CD4-positive, alpha-beta T cell treated with Interleukin-17A for 1 hour (primary cell): ENCODE measurements at regions not wholly inside any gene's neighbourhood (a gene's known extent, or its start where the extent isn't known, plus 50 kb on each side); places are given as distances from the start of the nearest gene placed in this dataset.

Experiments
- DNase-seq: peaks from one replicate; pipeline ENCODE4 v3.0.0-alpha.2; 2020

DNA sequence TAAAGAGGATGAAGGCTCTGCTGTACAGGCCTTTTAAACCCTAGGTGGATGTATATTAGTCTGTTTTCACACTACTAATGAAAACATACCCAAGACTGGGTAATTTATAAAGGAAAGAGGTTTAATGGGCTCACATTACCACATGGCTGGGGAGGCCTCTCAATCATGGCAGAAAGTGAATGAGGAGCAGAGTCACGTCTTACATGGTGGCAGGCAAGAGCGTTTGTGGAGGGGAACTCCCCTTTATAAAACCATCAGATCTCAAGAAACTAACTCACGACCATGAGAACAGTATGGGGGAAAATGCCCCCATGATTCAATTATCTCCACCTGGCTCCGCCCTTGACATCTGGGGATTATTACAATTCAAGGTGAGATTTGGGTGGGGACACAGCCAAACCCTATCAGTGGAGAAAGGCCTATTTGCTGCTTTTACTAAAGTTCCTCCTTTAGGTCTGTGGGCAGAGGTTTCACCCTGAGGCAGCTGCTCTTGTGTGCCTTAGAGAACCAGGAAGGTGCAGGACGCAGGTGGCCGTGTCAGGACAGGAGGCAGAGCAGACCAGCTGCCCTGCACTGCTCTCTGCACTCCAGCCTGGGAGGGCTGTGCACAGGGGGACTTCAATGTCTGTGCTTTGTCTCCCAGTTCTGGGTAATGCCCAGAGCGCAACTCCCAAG lies 178.8 kb upstream of the HDAC4 start:
- no peak for DNase-seq

DNA sequence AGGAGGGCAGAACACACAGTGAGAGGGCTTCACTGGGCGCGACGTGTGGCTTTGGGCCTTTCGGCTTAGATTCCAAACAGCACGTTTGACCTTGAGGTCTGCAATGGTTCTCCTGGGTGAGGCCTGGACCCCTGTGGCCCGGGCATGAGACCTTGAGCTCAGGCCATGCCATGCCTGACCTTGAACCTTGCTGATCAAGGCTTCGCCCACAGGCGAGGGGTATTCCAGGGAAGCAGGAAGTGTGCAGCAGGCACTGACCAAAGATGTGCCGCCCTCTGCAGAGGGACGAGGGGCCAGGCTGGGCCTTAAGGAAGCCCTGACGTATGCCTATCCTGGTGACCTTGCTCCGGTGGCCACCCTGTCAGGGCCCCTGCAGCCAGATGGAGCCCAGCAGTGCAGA lies 178.3 kb upstream of the HDAC4 start:
- no peak for DNase-seq

DNA sequence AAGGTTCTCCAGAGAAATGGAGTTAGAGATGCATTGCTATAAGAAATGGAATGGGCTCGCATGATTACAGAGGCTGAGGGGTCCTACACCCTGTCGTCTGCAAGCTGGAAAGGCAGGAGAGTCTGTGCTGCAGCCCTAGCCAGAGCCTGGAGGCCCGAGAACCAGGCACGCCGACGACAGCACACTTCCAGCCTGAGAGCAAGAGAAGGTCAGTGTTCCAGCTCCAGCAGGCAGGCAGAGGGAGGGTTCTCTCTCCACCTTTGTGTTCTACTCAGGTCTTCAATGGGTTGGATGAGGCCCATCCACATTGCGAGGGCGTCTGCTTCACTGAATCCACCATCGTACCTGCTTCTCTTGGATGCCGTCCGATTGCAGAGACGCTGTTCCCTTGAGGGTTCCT lies 177.6 kb upstream of the HDAC4 start:
- no peak for DNase-seq

DNA sequence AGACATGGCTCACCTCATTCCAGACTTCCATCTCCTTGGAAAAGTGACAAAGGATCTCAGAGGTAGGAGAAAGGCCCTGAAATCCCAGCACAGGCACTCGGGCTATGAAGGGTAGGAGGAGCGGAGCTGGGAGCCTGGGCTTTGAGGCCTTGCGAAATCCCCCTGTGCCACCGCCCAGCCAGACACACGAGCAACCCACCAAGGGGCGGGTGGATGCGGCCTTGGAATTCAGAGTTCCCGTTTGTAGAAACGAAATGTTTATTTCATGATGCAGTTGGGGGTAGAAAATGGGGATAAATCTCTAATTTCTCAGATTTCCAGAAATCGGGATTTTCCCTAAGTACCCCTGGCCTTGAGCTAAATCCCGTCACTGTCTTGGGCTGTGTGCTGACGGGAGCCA lies 177.1 kb upstream of the HDAC4 start:
- no peak for DNase-seq

GRCh38 chr2:239576784-239577685 lies 176.2 kb upstream of the HDAC4 start:
- DNase-seq, result no peak

GRCh38 chr2:239575931-239576445 lies 175.2 kb upstream of the HDAC4 start:
- no peak for DNase-seq

DNA sequence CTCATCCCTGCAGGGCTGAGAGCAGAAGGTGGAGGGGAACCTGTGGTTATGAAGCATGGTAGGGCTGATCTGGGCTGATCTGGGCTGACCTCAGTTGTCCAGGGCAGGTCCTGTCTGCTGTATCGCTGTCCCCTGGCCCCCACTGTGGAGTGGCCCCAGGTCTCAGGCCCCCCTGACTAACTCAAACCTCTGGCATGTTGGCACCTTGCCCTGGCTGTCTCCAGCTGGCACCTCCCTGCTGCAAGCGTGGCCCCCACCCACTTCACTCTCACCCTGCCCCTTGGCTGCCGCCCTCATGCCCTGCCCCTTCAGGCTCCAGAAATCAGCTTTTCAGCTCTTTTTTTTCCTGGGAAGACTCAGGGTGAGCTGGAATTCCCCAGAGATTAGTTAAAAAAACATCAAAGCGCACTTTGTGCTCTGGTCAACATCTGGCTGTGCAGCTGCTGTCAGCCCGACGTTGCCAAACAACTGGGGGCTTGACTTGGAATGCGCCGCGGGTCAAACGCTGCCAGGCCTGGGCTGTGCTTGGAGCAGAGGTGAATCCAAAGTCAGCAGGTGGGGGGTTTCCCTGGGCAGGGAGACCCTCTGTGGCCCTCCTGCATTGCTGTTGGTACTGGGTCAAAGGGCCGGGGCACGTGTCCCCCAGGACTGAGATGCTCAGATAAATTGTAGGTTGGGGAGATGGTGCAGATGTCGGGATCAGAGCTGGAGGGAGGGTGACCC lies 173.8 kb upstream of the HDAC4 start:
- DNase-seq, result no peak

GRCh38 chr2:239574054-239574433 lies 173.2 kb upstream of the HDAC4 start:
- DNase-seq, result no peak

GRCh38 chr2:239570971-239571520 lies 170.2 kb upstream of the HDAC4 start:
- no peak for DNase-seq

DNA sequence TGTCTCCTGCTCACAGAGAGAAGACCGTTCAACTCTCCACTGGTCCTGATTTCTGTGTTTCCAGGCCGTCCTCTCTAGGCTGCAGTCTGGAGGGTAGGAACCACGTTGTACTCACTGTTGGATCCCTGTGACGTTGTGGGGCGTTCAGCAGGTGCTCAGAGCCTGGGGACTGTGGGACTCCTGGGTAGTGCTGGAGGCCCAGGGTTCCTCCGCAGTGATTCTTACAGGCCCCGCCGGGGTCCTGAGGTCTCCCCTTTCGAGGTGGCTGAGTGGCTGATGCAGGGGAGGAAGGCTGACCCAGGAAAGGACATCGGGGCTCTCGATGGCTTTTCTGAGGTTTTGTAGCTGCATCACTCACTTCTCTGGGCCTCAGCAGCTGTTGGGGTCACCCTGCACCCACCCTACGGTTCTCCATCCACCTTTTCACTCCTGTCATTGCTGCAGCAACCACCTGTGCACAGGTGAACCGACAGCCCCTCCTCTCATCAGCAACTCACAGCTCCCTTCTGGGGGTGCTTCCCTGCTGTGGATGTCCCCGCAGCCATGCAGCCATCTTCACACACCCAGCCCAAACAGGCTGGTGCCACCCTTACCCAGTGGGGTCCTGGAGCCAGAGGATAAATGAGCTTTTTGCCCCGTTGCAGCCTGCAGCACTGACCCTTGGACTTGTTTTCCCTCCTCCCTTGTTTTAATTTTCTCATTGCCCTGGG lies 169.6 kb upstream of the HDAC4 start:
- no peak for DNase-seq

DNA sequence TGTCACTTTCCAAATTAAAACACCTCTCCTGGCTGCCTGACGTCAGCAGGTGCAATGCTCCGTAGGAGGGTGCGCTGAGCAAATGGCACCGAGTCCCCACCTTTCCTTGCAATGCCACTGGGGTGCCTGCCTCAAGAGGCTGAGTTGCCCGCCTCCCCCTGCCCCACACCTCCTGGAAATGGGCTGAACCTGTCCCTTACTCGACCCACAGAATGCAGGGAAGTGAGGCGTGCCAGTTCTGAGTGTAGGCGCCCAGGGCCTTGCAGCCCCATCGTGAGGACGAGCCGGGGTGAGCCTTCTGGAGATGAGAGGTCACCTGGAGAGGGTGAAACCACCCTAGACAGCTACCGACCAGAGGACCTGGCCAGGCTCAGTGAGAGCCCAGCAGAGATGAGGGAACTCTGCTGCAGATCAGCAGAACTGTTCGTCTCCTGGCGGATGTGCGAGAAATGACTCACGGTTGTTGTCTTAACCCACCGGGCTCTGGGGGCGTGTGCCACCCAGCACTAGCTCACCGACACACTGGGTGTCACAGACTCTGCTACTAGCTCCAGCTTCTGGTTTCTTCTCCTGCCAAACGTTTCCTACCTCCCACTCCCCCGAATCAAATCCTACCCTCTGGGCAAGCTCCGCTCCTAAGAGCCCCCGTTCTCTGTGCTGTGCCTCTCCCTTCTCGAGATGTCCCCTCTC lies 168.7 kb upstream of the HDAC4 start:
- DNase-seq, result no peak

DNA sequence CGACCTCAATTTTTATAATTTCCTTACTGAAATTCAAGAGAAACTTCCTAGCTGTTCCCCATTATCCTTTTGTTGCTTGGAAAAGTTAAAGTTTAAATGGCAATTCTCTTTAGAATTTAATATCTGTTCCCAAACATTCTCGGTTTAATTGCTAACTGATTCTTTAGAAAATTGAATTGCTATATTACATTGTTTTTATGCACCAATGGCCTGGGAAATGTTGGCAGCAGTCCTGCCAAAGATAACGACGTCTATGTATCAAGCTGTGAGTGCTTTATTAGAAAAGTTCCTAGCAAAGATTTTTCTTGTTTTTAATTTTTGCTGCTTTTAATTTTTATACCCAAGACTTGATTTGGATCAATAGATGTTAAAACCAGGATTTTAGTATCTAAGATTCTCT lies 167.8 kb upstream of the HDAC4 start:
- DNase-seq, result no peak

DNA sequence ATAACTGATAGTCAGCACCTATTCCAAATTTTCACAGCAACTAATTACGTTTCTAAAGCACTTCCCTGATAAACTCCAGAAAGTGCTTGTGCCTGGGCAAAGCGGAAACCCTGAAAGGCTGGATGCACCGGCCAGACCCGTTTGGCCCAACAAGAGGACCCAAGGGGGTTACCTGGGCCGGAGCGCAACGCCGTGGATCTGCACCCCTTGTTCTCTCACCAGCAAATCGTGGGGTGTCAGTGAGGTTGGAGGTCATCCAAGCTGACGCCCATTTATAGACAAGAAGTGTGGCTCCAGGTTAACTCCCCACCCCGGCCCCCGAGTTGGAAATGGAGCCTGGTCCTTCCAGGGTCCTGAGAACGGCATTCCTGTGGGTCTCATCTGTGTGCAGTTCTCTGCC lies 167.0 kb upstream of the HDAC4 start:
- no peak for DNase-seq

- DNase-seq, result no peak
Observed at GRCh38 chr2:239566995-239567568, 166.3 kb upstream of the HDAC4 start.

DNA sequence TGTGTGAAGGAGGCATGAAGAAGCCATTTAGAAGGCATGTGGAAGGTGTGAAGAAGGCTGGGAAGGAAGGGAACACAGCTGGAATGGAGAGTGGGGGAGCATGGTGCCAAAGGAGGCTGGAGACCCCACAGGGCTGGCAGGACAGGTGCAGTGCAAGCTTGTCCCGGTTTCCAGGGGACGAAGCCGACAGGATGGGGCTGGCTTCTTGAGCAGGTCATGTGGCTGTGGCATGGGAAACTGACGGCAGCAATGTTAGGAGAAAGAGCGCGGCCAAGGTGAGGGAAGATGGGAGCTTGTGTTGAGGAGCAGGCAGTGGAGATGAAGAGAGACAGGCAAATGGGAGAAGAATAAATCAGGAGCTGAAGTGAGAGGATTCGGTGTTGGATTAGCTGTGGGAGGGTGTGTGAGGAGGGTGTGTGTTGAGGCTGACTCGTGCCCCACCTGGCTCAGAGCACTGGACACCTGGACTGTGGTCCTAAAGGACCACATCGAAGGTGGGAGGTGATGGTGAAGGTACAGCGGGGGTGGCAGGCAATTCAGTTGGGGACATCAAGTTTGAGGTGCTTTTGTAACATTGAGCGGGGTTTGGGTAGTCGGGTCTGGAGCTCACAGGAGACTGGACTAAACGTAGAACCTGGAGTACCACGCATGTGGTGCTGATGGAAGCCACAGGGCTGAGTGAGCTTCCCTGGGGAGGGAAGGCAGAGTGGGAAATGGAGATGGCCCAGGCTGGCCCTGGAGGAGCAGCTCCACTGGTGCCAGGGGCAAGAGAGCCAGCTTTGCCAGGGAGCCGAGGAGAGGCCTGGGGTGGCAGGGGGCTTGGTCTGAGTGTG lies 165.6 kb upstream of the HDAC4 start:
- no peak for DNase-seq

DNA sequence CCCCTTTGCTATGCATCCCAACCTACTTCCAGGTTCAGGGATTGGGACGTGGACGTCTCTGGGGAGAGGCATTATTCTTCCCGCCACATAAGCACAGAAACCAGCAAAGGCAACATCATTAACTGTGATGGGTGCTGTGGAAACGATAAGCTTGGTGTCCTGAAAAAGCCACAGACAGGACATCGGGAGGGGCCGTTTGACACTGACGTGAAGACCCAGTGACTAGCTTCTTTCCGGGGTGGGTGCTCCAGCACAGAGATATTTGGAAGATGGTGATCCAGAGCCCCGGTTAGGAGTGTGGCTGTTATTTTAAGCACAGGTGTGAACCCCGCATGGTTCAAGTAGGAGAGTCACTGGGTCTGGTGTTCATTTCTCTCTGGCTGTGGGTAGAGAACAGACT lies 163.8 kb upstream of the HDAC4 start:
- DNase-seq, result no peak

GRCh38 chr2:239563561-239563960 lies 162.7 kb upstream of the HDAC4 start:
- DNase-seq, result no peak

GRCh38 chr2:239561446-239562001 lies 160.7 kb upstream of the HDAC4 start:
- DNase-seq, result no peak

DNA sequence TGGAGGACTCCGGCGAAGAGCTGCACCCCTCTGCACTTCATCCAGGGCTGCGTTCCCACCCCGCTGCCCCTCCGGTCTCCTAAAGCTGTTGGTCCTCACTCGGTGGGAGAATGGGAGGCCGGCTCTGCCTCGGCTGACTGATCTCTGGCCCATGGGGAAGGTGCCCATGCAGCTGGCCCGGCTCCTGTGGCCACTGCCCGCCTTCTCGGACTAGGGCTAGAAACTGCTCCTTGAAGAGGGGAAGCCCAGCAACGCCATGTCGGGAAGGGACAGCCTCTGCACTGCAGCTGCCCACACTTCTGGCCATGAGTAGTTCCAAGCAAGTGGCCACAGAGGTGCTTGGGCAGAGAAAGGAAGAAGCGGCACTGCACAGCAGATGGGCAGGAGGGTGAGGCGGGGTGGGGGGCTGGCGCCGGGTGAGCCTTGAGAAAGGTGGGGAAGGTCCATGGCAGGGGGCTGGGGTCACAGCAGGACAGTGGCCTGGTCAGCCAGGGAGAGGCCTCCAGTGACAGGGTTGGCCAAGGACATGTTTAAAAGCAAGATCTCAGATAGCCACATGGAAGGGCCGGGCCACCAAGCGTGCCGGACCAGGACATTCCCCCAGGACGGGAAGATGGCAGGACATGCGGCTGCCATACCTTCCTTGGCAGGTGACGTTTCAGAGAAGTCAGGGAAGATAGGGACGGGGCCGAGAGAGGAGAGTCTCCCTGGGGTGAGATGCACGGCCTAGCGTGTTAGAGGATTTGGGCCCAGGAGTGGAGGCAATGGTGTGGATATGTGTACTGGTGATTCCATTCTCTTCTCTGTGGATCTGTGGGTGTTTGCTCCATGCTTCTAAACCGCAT lies 158.8 kb upstream of the HDAC4 start:
- no peak for DNase-seq
